Stimulated activated CD4-positive, alpha-beta T cell treated with anti-CD3 and anti-CD28 coated beads, Interleukin-1b, Interleukin-23, amount 100 ng/mL, for 24 hours (primary cell): ENCODE measurements at regions not wholly inside any gene's neighbourhood (a gene's known extent, or its start where the extent isn't known, plus 50 kb on each side); places are given as distances from the start of the nearest gene placed in this dataset.

Source experiments
- DNase-seq, 4 experiments: peaks; one replicate each; pipeline ENCODE4 v3.0.0-alpha.2; 2020; ENCODE audit warnings: low read depth in 4 of 4, low spot score in 1 of 4

- no peak for DNase-seq
Observed at GRCh38 chr4:176843710-176844109, 51.0 kb upstream of the VEGFC start.

GRCh38 chr4:176844448-176844847, 51.7 kb upstream of the VEGFC start:
- DNase-seq, result no peak

GRCh38 chr4:176845636-176846035, 52.9 kb upstream of the VEGFC start:
- no peak for DNase-seq

GRCh38 chr4:176849076-176849475, 56.4 kb upstream of the VEGFC start:
- DNase-seq, result no peak

GRCh38 chr4:176850436-176850835, 57.7 kb upstream of the VEGFC start:
- no peak for DNase-seq

GRCh38 chr4:176856421-176856820, 63.7 kb upstream of the VEGFC start:
- no peak for DNase-seq

GRCh38 chr4:176858839-176859238, 66.1 kb upstream of the VEGFC start:
- DNase-seq, result no peak

- DNase-seq, result no peak
Observed at GRCh38 chr4:176864238-176864637, 71.5 kb upstream of the VEGFC start.

GRCh38 chr4:176868676-176869075, 76.0 kb upstream of the VEGFC start:
- no peak for DNase-seq

- DNase-seq, result no peak
Observed at GRCh38 chr4:176872461-176872860, 79.7 kb upstream of the VEGFC start.

GRCh38 chr4:176874721-176875445, 82.2 kb upstream of the VEGFC start:
- DNase-seq, result no peak

- no peak for DNase-seq
Observed at GRCh38 chr4:176875446-176875930, 82.8 kb upstream of the VEGFC start.

GRCh38 chr4:176879380-176880116, 86.8 kb upstream of the VEGFC start:
- DNase-seq, result no peak

GRCh38 chr4:176882206-176882605, 89.5 kb upstream of the VEGFC start:
- DNase-seq, result no peak

GRCh38 chr4:176883108-176883550, 90.4 kb upstream of the VEGFC start:
- DNase-seq, result no peak

- no peak for DNase-seq
Observed at GRCh38 chr4:176883681-176884418, 91.1 kb upstream of the VEGFC start.

- DNase-seq, result no peak
Observed at GRCh38 chr4:176885224-176885623, 92.5 kb upstream of the VEGFC start.

GRCh38 chr4:176886135-176886534, 93.4 kb upstream of the VEGFC start:
- no peak for DNase-seq

- no peak for DNase-seq
Observed at GRCh38 chr4:176889776-176890175, 97.1 kb upstream of the VEGFC start.

- no peak for DNase-seq
Observed at GRCh38 chr4:176894498-176894897, 101.8 kb upstream of the VEGFC start.

- DNase-seq, result no peak
Observed at GRCh38 chr4:176896211-176896610, 103.5 kb upstream of the VEGFC start.

- no peak for DNase-seq
Observed at GRCh38 chr4:176897226-176897625, 104.5 kb upstream of the VEGFC start.
